Cardiac muscle cell (in vitro differentiated cells and primary cell): ENCODE measurements at regions not wholly inside any gene's neighbourhood (a gene's known extent, or its start where the extent isn't known, plus 50 kb on each side); places are given as distances from the start of the nearest gene placed in this dataset.

Experiments used
- DNase-seq, 2 donors: peaks; one replicate each; pipeline versions ENCODE4 v3.0.0 to v3.0.0-alpha.2; 2010 to 2017; ENCODE audit warnings: low read depth in 1 of 2, low spot score in 1 of 2
- H3K27ac ChIP-seq: fragments of 200-600 bp; sonication (generic); 2 replicates; pipeline ENCODE4 v1.5.1; 2016
- H3K27me3 ChIP-seq: fragments of 200-600 bp; sonication (generic); 2 replicates; pipeline ENCODE4 v1.6.0; 2016; ENCODE audit warnings: control low read depth
- H3K36me3 ChIP-seq: fragments of 200-600 bp; sonication (generic); 2 replicates; pipeline ENCODE4 v1.5.1; 2016; ENCODE audit warnings: control low read depth
- H3K4me1 ChIP-seq: fragments of 200-600 bp; sonication (generic); 2 replicates; pipeline ENCODE4 v1.8.1; 2017; ENCODE audit warnings: low read depth, mild to moderate bottlenecking, mixed run types
- H3K4me3 ChIP-seq: fragments of 200-600 bp; sonication (generic); 2 replicates; pipeline ENCODE4 v1.5.1; 2016; ENCODE audit warnings: mild to moderate bottlenecking
- H3K9me3 ChIP-seq: fragments of 200-600 bp; sonication (generic); 2 replicates; pipeline ENCODE4 v1.5.1; 2017; ENCODE audit warnings: low read depth, mild to moderate bottlenecking, control low read depth
- TF ChIP-seq, protein P1 (sequence below): IDR thresholded peaks from 2 replicates; pipeline ENCODE4 v1.5.1; 2012; ENCODE audit warnings: low read depth, mild to moderate bottlenecking, low read length

DNA sequence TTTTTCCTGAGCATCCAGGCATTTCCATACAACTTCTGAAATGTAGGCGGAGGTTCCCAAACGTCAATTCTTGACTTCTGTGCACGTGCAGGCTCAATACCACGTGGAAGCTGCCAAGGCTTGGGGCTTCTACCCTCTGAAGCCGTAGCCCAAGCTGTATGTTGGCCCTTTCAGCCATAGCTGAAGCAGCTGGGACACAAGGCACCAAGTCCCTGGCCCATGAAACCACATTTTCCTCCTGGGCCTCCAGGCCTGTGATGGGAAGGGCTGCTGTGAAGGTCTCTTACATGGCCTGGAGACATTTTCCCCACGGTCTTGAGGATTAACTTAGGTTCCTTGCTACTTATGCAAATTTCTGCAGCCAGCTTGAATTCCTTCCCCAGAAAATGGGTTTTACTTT, 103.6 kb downstream of the NREP start:
- Histone ChIP-seq H3K27ac (no peak overlapping the region), H3K36me3 (no peaks in the 10 kb centered on the region), H3K4me3 (no peak overlapping the region), H3K4me1 (no peaks in the 10 kb centered on the region), H3K9me3 (no peaks in the 10 kb centered on the region), H3K27me3 (no peaks in the 10 kb centered on the region)
- TF ChIP-seq, protein P1, sequence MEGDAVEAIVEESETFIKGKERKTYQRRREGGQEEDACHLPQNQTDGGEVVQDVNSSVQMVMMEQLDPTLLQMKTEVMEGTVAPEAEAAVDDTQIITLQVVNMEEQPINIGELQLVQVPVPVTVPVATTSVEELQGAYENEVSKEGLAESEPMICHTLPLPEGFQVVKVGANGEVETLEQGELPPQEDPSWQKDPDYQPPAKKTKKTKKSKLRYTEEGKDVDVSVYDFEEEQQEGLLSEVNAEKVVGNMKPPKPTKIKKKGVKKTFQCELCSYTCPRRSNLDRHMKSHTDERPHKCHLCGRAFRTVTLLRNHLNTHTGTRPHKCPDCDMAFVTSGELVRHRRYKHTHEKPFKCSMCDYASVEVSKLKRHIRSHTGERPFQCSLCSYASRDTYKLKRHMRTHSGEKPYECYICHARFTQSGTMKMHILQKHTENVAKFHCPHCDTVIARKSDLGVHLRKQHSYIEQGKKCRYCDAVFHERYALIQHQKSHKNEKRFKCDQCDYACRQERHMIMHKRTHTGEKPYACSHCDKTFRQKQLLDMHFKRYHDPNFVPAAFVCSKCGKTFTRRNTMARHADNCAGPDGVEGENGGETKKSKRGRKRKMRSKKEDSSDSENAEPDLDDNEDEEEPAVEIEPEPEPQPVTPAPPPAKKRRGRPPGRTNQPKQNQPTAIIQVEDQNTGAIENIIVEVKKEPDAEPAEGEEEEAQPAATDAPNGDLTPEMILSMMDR: no peak
- no peak for DNase-seq

DNA sequence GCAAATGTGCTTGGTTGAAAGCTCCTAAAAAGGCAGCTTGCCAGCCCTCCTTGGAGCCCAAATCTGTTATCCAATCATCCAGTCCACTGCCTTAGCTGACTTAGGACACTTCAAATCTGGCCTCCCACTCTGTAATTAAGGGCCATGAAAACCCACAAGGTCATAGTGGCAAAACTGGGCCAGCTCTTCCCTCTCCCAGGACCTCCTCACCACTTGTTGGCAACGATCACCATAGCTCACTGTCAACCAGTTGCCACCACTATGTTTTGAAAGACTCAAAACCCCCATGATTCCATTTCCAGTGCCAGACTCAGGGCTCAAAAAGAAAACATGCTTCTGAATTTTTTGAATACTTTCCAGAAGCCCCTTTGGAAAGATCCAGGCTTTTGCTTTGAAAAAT, 107.5 kb downstream of the NREP start:
- no peaks in the 10 kb centered on the region for H3K27me3 ChIP-seq
- no peak for DNase-seq
- no peak overlapping the region for H3K4me3 ChIP-seq
- no peaks in the 10 kb centered on the region for H3K9me3 ChIP-seq
- no peak overlapping the region for H3K27ac ChIP-seq
- H3K4me1 ChIP-seq: no peaks in the 10 kb centered on the region
- no peaks in the 10 kb centered on the region for H3K36me3 ChIP-seq
- TF ChIP-seq, protein P1: no peak

DNA sequence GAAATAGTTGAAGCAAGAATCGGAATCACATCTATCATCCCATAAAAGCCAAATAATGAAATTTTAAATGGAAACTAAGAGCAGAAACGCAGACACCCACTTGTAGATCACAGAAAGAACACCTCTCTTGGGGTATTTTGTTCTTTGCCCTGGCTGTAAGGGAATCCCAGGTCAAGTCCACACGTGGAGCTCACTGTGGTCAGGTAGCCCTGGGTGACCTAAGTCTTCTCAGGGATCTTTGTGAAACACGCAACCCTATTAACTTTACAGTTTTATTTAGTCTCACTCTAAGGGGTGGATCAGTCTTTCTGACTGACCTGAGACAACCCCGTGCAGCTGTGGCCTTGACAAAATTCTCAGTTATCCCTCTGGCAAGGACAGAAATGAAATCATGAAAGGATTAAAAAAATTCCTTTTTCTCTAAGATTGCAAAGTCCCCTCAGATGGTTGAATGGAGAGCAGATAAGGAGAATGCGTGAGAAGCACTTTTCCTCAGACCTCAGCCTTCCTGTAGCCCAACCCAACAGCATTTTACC, 111.6 kb downstream of the NREP start:
- TF ChIP-seq, protein P1: no peak
- H3K36me3 ChIP-seq: no peaks in the 10 kb centered on the region
- no peaks in the 10 kb centered on the region for H3K27me3 ChIP-seq
- no peak overlapping the region for H3K4me3 ChIP-seq
- H3K4me1 ChIP-seq: no peaks in the 10 kb centered on the region
- no peaks in the 10 kb centered on the region for H3K9me3 ChIP-seq
- no peak for DNase-seq
- H3K27ac ChIP-seq: no peak overlapping the region

DNA sequence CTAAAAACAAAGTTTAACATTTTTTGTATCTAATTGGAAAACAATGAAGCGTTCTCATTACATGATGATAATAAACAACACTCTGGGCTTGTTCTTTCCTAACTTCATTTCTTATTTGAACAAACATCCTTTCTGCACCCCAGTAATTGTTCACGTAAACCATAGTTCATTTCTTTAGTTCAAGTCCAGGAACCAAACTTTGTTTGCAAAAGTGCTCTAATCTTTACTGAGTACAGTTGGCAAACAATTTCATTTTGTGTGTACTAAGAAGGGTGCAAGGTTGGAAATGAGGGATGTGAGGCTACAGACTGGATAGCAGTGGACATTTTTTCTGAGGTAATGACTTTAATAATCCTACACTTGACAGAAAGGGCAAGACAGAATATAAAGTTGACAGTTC, 113.5 kb downstream of the NREP start:
- H3K27me3 ChIP-seq: no peaks in the 10 kb centered on the region
- H3K4me1 ChIP-seq: no peaks in the 10 kb centered on the region
- TF ChIP-seq, protein P1: no peak
- no peak for DNase-seq
- H3K4me3 ChIP-seq: no peak overlapping the region
- no peaks in the 10 kb centered on the region for H3K36me3 ChIP-seq
- H3K27ac ChIP-seq: no peak overlapping the region
- H3K9me3 ChIP-seq: no peaks in the 10 kb centered on the region

DNA sequence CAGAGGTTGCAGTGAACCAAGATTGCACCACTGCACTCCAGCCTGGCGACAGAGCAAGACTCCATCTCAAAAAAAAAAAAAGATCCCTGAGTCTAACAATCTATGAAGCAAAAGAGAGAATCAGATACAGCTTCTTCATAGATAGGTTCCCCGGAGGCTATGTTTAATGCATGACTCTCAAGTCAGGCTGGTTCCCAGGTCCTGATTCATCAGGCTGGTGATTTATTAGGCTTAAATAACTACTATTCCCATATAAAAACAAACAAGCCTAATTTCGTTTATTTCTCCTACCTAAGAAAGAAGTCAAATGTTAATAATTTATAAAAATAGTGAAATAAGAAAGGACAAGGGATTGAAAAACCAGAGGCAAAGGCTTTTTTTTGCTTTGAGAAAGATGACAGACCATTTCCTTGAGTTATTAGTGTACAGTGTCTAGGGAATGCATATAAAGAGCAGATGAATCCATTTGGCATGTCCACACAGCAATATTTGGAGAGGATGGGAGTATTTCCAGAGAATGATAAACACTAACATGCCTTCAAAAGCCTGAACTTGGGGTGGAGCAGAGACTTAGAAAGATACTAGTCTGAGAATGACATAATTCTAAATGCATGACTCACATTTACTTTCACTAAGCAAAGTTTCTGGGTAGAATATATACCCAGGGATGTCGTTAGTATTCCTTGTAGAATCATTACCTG, 115.3 kb downstream of the NREP start:
- no peaks in the 10 kb centered on the region for H3K9me3 ChIP-seq
- no peaks in the 10 kb centered on the region for H3K27me3 ChIP-seq
- no peak overlapping the region for H3K27ac ChIP-seq
- peak in 1 of 2 donors; percentile 55 for DNase-seq
- no peaks in the 10 kb centered on the region for H3K36me3 ChIP-seq
- H3K4me3 ChIP-seq: no peak overlapping the region
- H3K4me1 ChIP-seq: no peaks in the 10 kb centered on the region
- TF ChIP-seq, protein P1: no peak
